ENCODE measurements at regions not wholly inside any gene's neighbourhood (a gene's known extent, or its start where the extent isn't known, plus 50 kb on each side); places are given as distances from the start of the nearest gene placed in this dataset.

DNA sequence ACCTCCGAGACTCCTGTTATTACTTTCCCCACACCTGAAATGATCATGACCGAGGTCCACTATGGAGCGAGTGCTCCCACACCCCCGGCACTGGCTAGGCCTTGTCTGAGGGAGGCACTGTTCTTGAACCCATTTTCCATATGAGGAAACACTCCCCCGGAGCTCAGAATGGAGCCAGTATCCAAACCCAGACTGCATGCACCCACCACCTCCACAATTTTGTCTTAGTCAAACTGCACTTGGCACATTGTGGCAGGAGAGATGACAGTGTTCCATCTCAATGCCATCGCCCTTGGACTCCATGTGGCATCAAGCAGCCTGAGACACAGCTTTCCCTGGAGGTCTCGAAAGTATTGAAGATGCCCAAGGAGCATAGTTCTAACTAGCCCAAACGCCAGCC is 154.1 kb downstream of the NUP210 start:
- no peak for DNase-seq (ENCODE audit: low spot score)

GRCh38 chr3:13265507-13265906 is 154.6 kb downstream of the NUP210 start:
- DNase-seq (ENCODE audit: low spot score), result no peak

DNA sequence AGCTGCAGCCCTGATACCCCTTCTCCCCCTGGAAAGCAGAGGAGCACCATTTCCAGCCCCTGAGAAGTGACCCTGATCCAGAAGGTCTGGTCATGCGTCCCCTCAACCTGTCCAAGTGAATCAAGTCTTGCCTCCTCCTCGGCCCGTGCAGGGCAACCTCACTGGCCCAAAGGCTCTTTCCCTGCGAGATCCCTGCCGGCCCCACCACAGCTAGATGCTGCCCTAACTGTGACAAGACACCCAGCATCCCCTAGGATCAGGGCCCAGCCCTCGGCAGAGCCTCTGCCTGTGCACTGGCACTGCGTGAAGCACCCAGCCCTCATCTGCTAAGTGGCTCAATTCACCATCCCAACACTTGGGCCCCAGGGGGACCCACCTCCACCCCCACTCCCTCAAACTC is 155.1 kb downstream of the NUP210 start:
- no peak for DNase-seq (ENCODE audit: low spot score)

DNA sequence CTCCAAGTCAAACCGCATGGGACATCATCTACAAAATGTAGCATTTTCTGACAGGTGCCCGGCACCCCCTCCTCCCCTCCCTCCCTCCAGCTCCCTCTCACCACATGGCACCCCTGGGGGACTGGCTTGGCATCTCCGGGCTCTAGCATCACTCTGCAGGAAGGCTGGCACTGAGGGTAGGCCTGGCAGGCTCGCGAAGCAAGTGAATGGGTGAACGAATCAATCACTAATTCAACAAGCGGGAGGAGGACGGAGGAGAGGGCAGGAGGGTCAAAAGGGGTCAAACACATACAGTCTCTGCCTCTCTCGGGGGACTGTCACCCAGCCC is 155.7 kb downstream of the NUP210 start:
- DNase-seq (ENCODE audit: low spot score), result no peak

GRCh38 chr3:13263770-13264467 is 156.2 kb downstream of the NUP210 start:
- DNase-seq (ENCODE audit: low spot score), result peak; percentile 84

- DNase-seq (ENCODE audit: low spot score), result peak; percentile 92
Observed at GRCh38 chr3:13262493-13263211, 157.5 kb downstream of the NUP210 start.

- DNase-seq (ENCODE audit: low spot score), result no peak
Observed at GRCh38 chr3:13261892-13262291, 158.2 kb downstream of the NUP210 start.

GRCh38 chr3:13261104-13261830 is 158.9 kb downstream of the NUP210 start:
- no peak for DNase-seq (ENCODE audit: low spot score)

DNA sequence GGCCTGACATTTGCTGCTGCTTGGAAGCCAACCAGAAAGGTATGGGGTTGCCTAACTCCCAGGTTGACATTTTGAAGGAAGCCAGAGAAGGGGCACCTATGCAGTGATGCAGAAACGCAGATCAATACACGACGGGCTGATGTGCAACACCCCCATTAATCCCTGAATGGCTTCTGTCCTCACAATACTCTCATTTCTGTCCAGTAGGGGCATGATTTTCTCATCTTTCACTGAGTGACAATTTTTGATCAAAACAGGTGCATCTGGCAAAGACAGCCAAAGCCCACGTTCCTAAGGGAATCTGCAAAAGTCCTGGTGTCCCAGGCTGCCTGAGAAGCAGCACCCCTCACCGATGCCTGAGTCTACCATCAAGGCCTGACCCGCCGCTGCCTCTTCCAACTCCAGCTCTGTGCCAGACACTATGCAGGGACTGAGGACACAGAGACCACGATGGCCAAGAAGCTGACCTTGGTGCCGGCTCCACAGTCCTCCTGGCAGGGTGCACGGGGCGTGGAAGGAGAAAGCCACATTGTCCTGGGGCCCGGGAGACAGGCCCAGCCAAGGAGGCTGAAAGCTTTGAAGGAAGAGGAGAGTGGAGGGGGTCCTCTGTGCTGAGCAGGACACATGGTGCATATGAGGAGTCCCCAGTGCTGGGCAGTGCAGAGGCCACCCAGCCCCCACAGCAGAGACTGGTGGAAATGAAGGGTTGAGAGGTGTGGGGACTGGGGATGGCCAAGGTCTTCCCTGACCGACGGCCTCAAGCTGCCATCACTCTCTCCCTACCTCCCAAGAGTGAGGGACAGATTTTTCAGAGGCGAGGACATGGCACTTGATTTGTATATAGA is 159.6 kb downstream of the NUP210 start:
- no peak for DNase-seq (ENCODE audit: low spot score)

DNA sequence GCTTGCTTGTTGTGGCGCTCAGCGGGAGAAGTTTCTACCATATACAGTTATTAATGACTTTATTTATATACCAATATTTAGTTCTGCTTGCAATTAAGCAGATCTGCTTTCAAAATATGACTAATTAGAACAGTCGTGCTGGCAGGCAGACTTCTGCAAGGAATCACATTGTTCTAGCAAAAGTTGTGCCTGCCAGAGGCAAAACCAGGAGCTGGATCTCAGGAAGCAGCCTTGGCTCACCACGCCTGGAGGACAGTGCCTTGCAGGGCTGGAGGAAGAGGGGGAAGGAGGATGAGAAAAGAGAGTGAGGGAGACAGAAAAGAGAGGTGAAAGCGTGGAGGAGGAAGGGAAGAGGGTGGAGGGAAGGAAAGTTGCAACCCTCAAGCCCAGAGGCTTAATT is 160.3 kb downstream of the NUP210 start:
- DNase-seq (ENCODE audit: low spot score), result no peak

DNA sequence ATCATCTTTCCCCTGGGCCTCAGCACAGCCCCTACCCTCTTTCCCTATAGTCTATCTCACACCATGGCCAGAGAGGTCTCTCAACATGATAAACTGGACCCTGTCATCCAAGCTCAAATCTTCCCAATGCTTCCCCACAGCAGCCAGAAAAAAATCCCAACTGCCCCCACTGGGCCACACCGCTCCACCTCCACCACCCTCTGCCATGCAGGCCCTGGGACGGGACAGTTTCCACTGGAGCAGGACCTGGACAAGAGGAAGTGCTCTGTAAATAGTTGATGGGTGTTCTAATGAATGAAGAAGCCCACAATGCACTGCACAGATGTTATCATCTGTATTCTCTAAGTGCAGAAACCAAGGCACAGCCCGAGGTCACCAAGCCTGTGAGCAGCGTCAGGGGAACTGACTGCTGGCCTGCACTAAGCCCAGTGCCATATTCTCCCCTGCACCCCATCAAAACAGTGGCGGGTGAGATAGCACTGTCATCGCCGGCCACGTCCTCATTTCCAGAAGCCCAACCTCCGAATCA is 161.1 kb downstream of the NUP210 start:
- DNase-seq (ENCODE audit: low spot score), result no peak

GRCh38 chr3:13258280-13258679 is 161.8 kb downstream of the NUP210 start:
- no peak for DNase-seq (ENCODE audit: low spot score)

GRCh38 chr3:13257666-13258065 is 162.5 kb downstream of the NUP210 start:
- no peak for DNase-seq (ENCODE audit: low spot score)

GRCh38 chr3:13256845-13257244 is 163.3 kb downstream of the NUP210 start:
- DNase-seq (ENCODE audit: low spot score), result no peak

DNA sequence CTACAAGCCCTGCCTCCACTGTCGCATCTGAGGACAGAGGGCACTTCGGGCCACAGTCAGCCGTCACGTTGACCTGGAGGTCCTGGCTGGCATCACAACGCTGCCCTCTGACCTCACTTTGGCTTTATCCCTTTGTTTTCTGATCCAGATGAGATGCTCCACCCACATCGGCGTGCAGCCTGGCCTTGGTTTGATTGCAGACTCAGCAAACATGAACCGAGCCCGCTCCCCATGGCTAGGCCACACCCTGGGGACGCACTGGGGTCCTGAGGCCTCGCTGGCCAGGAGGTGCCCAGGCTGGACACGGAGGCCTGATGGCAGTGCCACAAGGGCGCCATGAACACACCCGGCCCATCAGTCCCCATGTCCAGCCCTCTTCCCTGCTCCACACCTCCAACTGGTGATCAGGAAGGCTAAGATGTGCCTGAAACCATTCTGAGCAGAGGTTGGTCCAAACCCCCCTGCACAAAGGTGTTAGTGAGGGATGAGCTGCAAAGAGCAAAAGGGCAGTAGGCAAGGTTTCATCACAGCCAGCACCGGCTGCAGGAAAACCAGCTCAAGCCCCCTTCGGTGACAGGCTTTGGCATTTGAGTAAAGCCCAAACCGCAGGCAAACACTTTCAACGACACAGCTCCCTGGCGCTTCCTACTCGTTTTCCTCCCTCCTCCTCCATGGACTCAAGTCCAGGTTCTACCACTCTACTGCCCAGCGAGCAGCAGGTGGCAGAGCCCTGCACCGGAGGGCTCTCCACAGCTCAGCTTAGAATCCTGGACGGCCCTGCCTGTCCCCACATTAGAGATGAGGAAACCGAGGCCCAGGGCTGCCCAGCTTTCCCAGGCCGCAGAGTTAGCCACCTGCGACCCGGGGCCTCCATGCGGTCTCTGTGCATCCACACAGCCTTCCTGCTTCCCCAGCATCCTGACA is 165.8 kb downstream of the NUP210 start:
- no peak for DNase-seq (ENCODE audit: low spot score)

GRCh38 chr3:13253208-13253937 is 166.7 kb downstream of the NUP210 start:
- no peak for DNase-seq (ENCODE audit: low spot score)

GRCh38 chr3:13252207-13252606 is 167.9 kb downstream of the NUP210 start:
- DNase-seq (ENCODE audit: low spot score), result no peak

DNA sequence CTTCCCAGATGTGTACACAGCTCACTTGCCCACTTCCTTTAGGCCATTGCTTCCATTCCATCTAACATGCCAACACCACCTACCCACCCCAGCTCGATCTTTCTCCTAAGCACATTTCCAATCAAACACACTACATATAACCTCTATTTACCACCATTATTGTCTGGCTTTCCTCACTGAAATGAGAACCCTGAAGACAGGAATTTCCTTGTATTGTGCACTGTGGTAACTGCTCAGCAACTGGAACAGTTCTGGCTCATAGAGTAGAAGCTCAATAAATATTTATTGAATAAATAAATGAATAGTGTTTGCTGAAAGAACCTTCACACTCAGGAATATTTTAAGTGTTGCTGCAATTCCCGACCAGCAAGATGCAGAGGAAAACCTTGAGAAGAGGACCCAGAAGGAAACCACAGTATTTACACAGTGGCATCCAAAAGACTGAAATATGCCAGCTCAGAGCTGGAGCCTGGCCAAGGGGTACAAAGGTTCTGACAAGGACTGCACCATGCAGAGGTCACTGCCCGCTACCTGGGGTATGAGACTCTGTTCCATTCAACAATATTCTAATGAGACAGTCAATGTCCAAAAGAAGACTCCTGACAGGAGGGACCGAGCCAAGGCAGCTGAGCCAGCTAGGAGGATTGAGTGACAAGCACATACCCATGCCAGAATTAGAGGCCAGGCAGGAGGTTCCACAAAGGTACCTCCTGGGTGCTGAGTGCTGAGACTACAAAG is 168.8 kb downstream of the NUP210 start:
- peak; percentile 62 for DNase-seq (ENCODE audit: low spot score)

DNA sequence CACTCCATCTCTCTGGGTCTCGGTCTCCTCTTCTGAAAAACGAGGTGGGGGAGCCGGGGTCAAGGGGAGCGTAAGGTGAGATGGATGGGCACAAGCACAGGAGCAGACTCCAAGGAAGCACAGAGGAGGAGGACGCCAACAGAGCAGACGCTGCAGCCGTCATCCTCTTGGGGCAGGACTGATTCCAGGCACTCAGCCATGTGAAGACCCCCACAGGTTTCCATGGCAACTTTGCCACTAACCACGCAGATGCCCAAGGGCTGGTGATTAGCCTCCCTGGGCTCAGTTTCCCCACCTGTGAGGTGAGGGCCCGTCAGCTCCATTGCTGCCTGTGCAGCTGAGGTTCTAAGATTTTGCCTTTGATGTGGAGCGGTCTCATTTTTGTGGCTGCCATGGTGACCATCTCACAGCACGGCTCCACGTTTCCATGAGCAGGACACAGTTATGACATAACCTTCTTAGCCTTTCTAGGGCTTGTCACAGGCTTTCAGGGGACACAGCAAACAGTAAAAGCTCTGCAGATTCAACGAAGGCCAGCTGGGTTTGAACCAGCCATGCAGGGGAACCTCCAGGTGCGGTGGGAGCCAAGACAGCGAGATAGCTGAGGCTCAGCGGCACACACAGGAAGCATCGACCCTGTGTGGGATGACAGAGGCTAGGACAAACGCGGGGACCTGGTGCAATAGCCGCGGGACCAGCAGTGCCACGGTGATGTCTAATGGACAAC is 170.3 kb downstream of the NUP210 start:
- no peak for DNase-seq (ENCODE audit: low spot score)

Data from HuH-7.5 (cell line).